Ovary (tissue), 3 donors: ENCODE measurements at regions not wholly inside any gene's neighbourhood (a gene's known extent, or its start where the extent isn't known, plus 50 kb on each side); places are given as distances from the start of the nearest gene placed in this dataset.

Source experiments
- CTCF ChIP-seq, 3 donors: fragments of 450-650 bp in 2 of 3; fragments of 200-600 bp in 1 of 3; IDR thresholded peaks; one replicate each; pipeline versions ENCODE4 v1.5.1 to v1.8.0; 2016 to 2022; ENCODE audit warnings: antibody characterized with exemption in 3 of 3, mild to moderate bottlenecking in 1 of 3
- EP300 ChIP-seq: sonication (generic); formaldehyde crosslinking; IDR thresholded peaks from one replicate; pipeline ENCODE4 v1.6.1; 2017; ENCODE audit warnings: antibody characterized with exemption
- POLR2A ChIP-seq: fragments of 450-650 bp; IDR thresholded peaks from one replicate; pipeline ENCODE4 v1.6.1; 2017; ENCODE audit warnings: antibody characterized with exemption, mild to moderate bottlenecking, moderate library complexity
- donor health status: DM: no; HTN: no; CAD: no.

GRCh38 chr5:56366986-56367385, 133.9 kb upstream of the ANKRD55 start:
- TF ChIP-seq CTCF (IDR thresholded peaks at IDR 0.05) (no peak), POLR2A (no peak), EP300 (no peak)
